Osteoblast (primary cell): ENCODE measurements at regions not wholly inside any gene's neighbourhood (a gene's known extent, or its start where the extent isn't known, plus 50 kb on each side); places are given as distances from the start of the nearest gene placed in this dataset.

ENCODE experiments used
- DNase-seq: peaks from one replicate; pipeline ENCODE4 v3.0.0; 2011; ENCODE audit warnings: low spot score, mixed read lengths; ENCODE audit not compliant: insufficient read length; ENCODE audit errors: missing footprints
- H2AFZ ChIP-seq: 2 replicates; pipeline ENCODE4 v1.6.0; 2011; ENCODE audit warnings: mild to moderate bottlenecking, low read length
- H3K27ac ChIP-seq: 2 replicates; pipeline ENCODE4 v1.5.1; 2011; ENCODE audit warnings: mild to moderate bottlenecking, low read depth, low read length, moderate library complexity
- H3K27me3 ChIP-seq: 2 replicates; pipeline ENCODE4 v1.6.0; 2012; ENCODE audit warnings: mild to moderate bottlenecking, control low read depth, inconsistent platforms, low read length, moderate library complexity; ENCODE audit not compliant: insufficient read depth
- H3K36me3 ChIP-seq: 2 replicates; pipeline ENCODE4 v1.5.1; 2011; ENCODE audit warnings: mild to moderate bottlenecking, low read length, control low read depth, moderate library complexity; ENCODE audit not compliant: insufficient read depth
- H3K4me1 ChIP-seq: 2 replicates; pipeline ENCODE4 v1.5.1; 2011; ENCODE audit warnings: mild to moderate bottlenecking, low read length, control low read depth, moderate library complexity; ENCODE audit not compliant: insufficient read depth
- H3K4me2 ChIP-seq: 2 replicates; pipeline ENCODE4 v1.6.0; 2011; ENCODE audit warnings: mild to moderate bottlenecking, low read length; ENCODE audit not compliant: insufficient read depth
- H3K4me3 ChIP-seq: fragments of 200-600 bp; sonication (generic); 3 replicates; pipeline ENCODE4 v1.5.1; 2012; ENCODE audit warnings: mild to moderate bottlenecking, low read length, inconsistent platforms; ENCODE audit not compliant: insufficient read depth
- H3K79me2 ChIP-seq: 2 replicates; pipeline ENCODE4 v1.6.0; 2012; ENCODE audit warnings: mild to moderate bottlenecking, low read length, control low read depth, inconsistent platforms; ENCODE audit not compliant: insufficient read depth
- H3K9me3 ChIP-seq: 2 replicates; pipeline ENCODE4 v1.5.1; 2011; ENCODE audit warnings: low read depth, low read length, control low read depth
- H4K20me1 ChIP-seq: 2 replicates; pipeline ENCODE4 v1.6.0; 2012; ENCODE audit warnings: mild to moderate bottlenecking, low read length, control low read depth; ENCODE audit not compliant: insufficient read depth
- CTCF ChIP-seq: IDR thresholded peaks from 2 replicates; pipeline ENCODE4 v1.5.1; 2011; ENCODE audit warnings: mild to moderate bottlenecking, low read depth, low read length, moderate library complexity; ENCODE audit errors: extremely low read depth

- peaks cover 12% of the 10 kb centered on the region for H3K4me1 ChIP-seq
- no peak overlapping the region for H2AFZ ChIP-seq
- H3K27ac ChIP-seq = no peak overlapping the region
- H3K27me3 ChIP-seq = no peaks in the 10 kb centered on the region
- H3K4me2 ChIP-seq = peak overlapping the region; percentile 5
- no peaks in the 10 kb centered on the region for H3K79me2 ChIP-seq
- TF ChIP-seq CTCF = peak; percentile 85
- no peaks in the 10 kb centered on the region for H3K9me3 ChIP-seq
- no peak overlapping the region for H3K4me3 ChIP-seq
- H4K20me1 ChIP-seq = no peaks in the 10 kb centered on the region
- no peak for DNase-seq
- H3K36me3 ChIP-seq = no peaks in the 10 kb centered on the region
Observed at GRCh38 chr1:199551967-199552565, 475.4 kb upstream of the NR5A2 start.

GRCh38 chr1:199553104-199553503 is 474.4 kb upstream of the NR5A2 start:
- no peak for DNase-seq

GRCh38 chr1:199561334-199561733 is 466.2 kb upstream of the NR5A2 start:
- Histone ChIP-seq H3K27ac (no peak overlapping the region), H3K4me2 (no peak overlapping the region), H3K27me3 (no peaks in the 10 kb centered on the region), H4K20me1 (no peaks in the 10 kb centered on the region), H3K9me3 (no peaks in the 10 kb centered on the region), H3K4me1 (no peaks in the 10 kb centered on the region), H3K79me2 (no peaks in the 10 kb centered on the region), H3K36me3 (no peaks in the 10 kb centered on the region), H3K4me3 (no peak overlapping the region), H2AFZ (no peak overlapping the region)
- no peak for DNase-seq
- no peak for TF ChIP-seq CTCF

More at GRCh38 chr1:199553104-199553503, 474.4 kb upstream of the NR5A2 start:
- H2AFZ ChIP-seq = no peak overlapping the region
- H3K4me3 ChIP-seq = no peak overlapping the region
- no peaks in the 10 kb centered on the region for H3K79me2 ChIP-seq
- no peak for TF ChIP-seq CTCF
- no peak overlapping the region for H3K4me2 ChIP-seq
- no peaks in the 10 kb centered on the region for H3K27me3 ChIP-seq
- H4K20me1 ChIP-seq = no peaks in the 10 kb centered on the region
- no peaks in the 10 kb centered on the region for H3K9me3 ChIP-seq
- no peak overlapping the region for H3K27ac ChIP-seq
- H3K4me1 ChIP-seq = peaks cover 12% of the 10 kb centered on the region
- no peaks in the 10 kb centered on the region for H3K36me3 ChIP-seq

GRCh38 chr1:199573047-199573446 is 454.5 kb upstream of the NR5A2 start:
- Histone ChIP-seq H3K4me1 (no peaks in the 10 kb centered on the region), H3K27ac (no peak overlapping the region), H3K9me3 (no peaks in the 10 kb centered on the region), H3K79me2 (no peaks in the 10 kb centered on the region), H3K4me3 (no peak overlapping the region), H3K4me2 (no peak overlapping the region), H4K20me1 (no peaks in the 10 kb centered on the region), H3K36me3 (no peaks in the 10 kb centered on the region), H3K27me3 (no peaks in the 10 kb centered on the region), H2AFZ (no peak overlapping the region)
- no peak for DNase-seq
- no peak for TF ChIP-seq CTCF
